Calu3 (cell line): ENCODE measurements at regions not wholly inside any gene's neighbourhood (a gene's known extent, or its start where the extent isn't known, plus 50 kb on each side); places are given as distances from the start of the nearest gene placed in this dataset.

Source experiments
- BruUV-seq: library from RNA; stranded (reverse); fragments of 400-500 nt; replicated peaks from 2 replicates; lab custom pipeline; 2021; lab: Mats Ljungman, UMichigan
- CTCF ChIA-PET: fragments of 300-600 bp; sonication (Branson Sonifier 250); formaldehyde crosslinking; loops from one replicate; lab custom pipeline; 2022; ENCODE audit warnings: antibody characterized with exemption; lab: Charles Lee
- DNase-seq: peaks from one replicate; pipeline ENCODE4 v3.0.0; 2022
- H3K27ac Mint-ChIP-seq: one replicate; pipeline ENCODE4 v1.8.0; 2022; ENCODE audit warnings: mixed read lengths; ENCODE audit not compliant: unreplicated experiment
- H3K27me3 Mint-ChIP-seq: one replicate; pipeline ENCODE4 v1.8.0; 2022; ENCODE audit warnings: mixed read lengths; ENCODE audit not compliant: unreplicated experiment
- H3K36me3 Mint-ChIP-seq: one replicate; pipeline ENCODE4 v1.8.0; 2022; ENCODE audit warnings: mild to moderate bottlenecking, moderate library complexity, mixed read lengths; ENCODE audit not compliant: insufficient read depth, unreplicated experiment
- H3K4me1 Mint-ChIP-seq: one replicate; pipeline ENCODE4 v1.8.0; 2022; ENCODE audit warnings: mild to moderate bottlenecking, low read depth, mixed read lengths; ENCODE audit not compliant: unreplicated experiment
- H3K4me3 Mint-ChIP-seq: one replicate; pipeline ENCODE4 v1.8.0; 2022; ENCODE audit warnings: mild to moderate bottlenecking, low read depth, moderate library complexity, mixed read lengths; ENCODE audit not compliant: unreplicated experiment
- H3K9me3 Mint-ChIP-seq: one replicate; pipeline ENCODE4 v1.8.0; 2022; ENCODE audit warnings: low read depth, mixed read lengths; ENCODE audit not compliant: unreplicated experiment
- intact Hi-C: fragments of 100-400 bp; cut with micrococcal nuclease; formaldehyde crosslinking; loops from one replicate; pipeline ENCODE4 v1.10.0; 2022; ENCODE audit not compliant: unreplicated experiment
- TF ChIP-seq, protein P1 (sequence below): fragments of 200-600 bp; IDR thresholded peaks from one replicate; pipeline ENCODE4 v1.8.0; 2022; ENCODE audit warnings: antibody characterized with exemption; ENCODE audit not compliant: unreplicated experiment

GRCh38 chr1:62964141-62964540 is 180.2 kb downstream of the ATG4C start:
- no peak for DNase-seq
- no peak overlapping the region for H3K4me3 Mint-ChIP-seq
- no peaks in the 10 kb centered on the region for H3K9me3 Mint-ChIP-seq
- no TSS peak for BruUV-seq
- peaks cover 13% of the 10 kb centered on the region for H3K4me1 Mint-ChIP-seq
- CTCF ChIA-PET: interaction anchor here (0.6 to 1.1 kb wide), 3 partner anchors 17 to 450 kb away, joined by 3 read pairs; no protein-coding TSS in a partner anchor
- TF ChIP-seq, protein P1, sequence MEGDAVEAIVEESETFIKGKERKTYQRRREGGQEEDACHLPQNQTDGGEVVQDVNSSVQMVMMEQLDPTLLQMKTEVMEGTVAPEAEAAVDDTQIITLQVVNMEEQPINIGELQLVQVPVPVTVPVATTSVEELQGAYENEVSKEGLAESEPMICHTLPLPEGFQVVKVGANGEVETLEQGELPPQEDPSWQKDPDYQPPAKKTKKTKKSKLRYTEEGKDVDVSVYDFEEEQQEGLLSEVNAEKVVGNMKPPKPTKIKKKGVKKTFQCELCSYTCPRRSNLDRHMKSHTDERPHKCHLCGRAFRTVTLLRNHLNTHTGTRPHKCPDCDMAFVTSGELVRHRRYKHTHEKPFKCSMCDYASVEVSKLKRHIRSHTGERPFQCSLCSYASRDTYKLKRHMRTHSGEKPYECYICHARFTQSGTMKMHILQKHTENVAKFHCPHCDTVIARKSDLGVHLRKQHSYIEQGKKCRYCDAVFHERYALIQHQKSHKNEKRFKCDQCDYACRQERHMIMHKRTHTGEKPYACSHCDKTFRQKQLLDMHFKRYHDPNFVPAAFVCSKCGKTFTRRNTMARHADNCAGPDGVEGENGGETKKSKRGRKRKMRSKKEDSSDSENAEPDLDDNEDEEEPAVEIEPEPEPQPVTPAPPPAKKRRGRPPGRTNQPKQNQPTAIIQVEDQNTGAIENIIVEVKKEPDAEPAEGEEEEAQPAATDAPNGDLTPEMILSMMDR: no peak
- H3K27me3 Mint-ChIP-seq: peaks cover 24% of the 10 kb centered on the region
- no peak overlapping the region for H3K27ac Mint-ChIP-seq
- intact Hi-C loops: no loop called here
- H3K36me3 Mint-ChIP-seq: no peaks in the 10 kb centered on the region

DNA sequence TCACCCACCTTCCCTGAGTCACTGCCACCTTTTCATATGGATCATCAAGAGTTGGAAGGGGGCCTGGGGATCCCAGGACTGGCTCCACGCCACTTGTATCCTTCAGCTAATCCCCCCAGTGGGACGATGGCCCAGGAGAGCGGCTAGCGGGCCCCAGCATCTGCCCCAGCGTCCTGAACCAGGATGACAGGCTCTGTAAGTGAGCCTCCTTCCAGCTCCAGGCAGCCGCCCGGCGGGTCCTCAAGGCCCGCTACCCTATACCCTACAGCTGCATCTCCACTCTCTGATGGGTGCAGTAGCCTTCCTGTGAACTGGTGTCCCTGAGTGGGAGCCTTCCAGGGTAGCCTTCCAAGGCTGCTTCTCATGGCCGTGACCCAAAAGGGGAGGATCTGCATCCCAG is 183.1 kb downstream of the ATG4C start:
- intact Hi-C loops: no loop called here
- TF ChIP-seq, protein P1: no peak
- Mint-ChIP-seq H3K27ac (no peak overlapping the region), H3K4me1 (peaks cover 12% of the 10 kb centered on the region), H3K9me3 (no peaks in the 10 kb centered on the region), H3K4me3 (no peak overlapping the region), H3K36me3 (no peaks in the 10 kb centered on the region), H3K27me3 (peaks cover 39% of the 10 kb centered on the region)
- no TSS peak for BruUV-seq
- CTCF ChIA-PET: no interaction called here
- no peak for DNase-seq

DNA sequence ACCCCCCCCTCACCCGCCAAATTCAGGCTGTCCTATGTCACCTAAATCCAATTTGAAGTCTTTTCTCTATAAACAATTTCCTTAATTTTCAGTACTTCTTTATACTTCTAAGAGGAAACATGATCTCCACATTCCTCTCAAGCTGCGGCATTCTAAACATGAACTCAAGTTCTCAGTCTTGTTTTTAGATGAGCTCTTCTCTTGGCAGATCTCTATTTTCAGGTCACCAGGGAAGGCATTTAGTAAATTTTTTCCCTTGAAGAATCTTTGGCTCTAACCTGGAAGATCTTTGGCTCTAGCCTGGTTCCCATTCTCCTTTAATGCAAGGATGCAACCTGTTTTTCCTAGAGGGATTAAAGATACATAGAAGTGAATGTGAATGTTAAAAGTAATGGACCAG is 193.4 kb downstream of the ATG4C start:
- Mint-ChIP-seq H3K9me3 (no peaks in the 10 kb centered on the region), H3K36me3 (no peaks in the 10 kb centered on the region), H3K27ac (no peak overlapping the region), H3K4me1 (no peaks in the 10 kb centered on the region), H3K27me3 (peaks cover 49% of the 10 kb centered on the region), H3K4me3 (no peak overlapping the region)
- TF ChIP-seq, protein P1: no peak
- no peak for DNase-seq
- no TSS peak for BruUV-seq
- intact Hi-C loops: no loop called here
- CTCF ChIA-PET: interaction anchor here (0.7 kb wide), 1 partner anchor 677 kb away, joined by 5 read pairs; no protein-coding TSS in a partner anchor

DNA sequence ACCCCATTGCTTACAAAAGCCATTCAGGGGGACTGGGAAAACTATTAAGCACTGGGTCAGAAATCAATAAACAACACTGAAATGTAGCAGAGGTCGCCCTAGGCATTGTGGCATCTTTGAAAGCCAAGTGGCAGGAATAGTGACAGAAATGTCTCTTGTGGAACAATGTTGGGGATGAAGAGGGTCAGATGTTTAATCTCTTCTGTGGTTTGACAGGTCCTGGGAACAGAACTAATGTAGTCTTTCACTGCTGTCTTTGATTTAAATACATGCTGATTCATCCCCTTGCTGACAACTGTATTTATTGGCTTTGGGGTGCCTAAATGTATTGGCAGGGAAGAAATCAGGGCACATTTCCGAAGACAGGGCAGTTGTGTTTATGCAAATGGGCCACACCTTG is 194.8 kb downstream of the ATG4C start:
- intact Hi-C loops: no loop called here
- no peak overlapping the region for H3K27ac Mint-ChIP-seq
- H3K9me3 Mint-ChIP-seq: no peaks in the 10 kb centered on the region
- H3K4me3 Mint-ChIP-seq: no peak overlapping the region
- TF ChIP-seq, protein P1: no peak
- CTCF ChIA-PET: no interaction called here
- no peak for DNase-seq
- H3K36me3 Mint-ChIP-seq: no peaks in the 10 kb centered on the region
- no peaks in the 10 kb centered on the region for H3K4me1 Mint-ChIP-seq
- peaks cover 54% of the 10 kb centered on the region for H3K27me3 Mint-ChIP-seq
- BruUV-seq: no TSS peak
